ENCODE measurements at regions not wholly inside any gene's neighbourhood (a gene's known extent, or its start where the extent isn't known, plus 50 kb on each side); places are given as distances from the start of the nearest gene placed in this dataset.

DNA sequence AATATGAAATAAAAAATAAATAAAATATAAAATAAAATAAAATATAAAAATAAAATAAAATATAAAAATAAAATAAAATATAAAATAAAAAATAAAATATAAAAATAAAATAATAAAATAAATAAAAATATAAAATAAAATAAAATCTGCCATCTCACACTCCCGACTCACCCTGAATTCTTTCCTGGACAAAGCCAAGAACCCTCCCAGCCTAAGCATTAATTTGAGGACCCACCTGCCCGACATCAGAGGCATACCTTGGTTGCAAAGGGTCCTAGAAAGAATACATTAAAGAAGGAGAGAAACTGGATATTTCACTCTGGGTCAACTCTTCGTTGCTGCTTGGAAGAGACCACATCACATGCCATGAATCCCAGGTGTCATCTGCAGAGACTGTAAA, 138.3 kb downstream of the CRLF2 start:
- no peak for TF ChIP-seq POLR2AphosphoS5 (IDR thresholded peaks at IDR 0.05)
- TF ChIP-seq POLR2A (IDR thresholded peaks at IDR 0.05): no peak

All from upper lobe of left lung (tissue), 4 donors.